ENCODE measurements at regions not wholly inside any gene's neighbourhood (a gene's known extent, or its start where the extent isn't known, plus 50 kb on each side); places are given as distances from the start of the nearest gene placed in this dataset.

DNA sequence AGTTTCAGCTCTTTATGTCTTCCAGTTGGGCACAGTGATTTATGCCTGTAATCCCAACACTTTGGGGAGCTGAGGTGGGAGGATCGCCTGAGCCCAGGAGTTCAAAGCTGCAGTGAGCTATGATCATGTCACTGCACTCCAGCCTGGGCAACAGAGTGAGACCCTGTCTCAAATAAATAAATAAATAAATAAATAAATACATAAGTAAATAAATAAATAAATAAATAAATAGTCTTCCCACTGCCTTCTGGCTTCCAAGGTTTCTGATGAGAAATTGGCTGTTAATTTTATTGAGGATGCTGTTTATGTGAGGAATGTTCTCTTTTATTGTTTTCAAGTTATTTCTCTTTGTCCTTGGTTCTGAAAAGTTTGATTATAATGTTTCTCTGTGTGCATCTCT is 1507.6 kb upstream of the GOT2 start:
- TF ChIP-seq CTCF (IDR thresholded peaks at IDR 0.05; ENCODE audit: low read depth, low read length), result no peak
- Histone ChIP-seq H3K4me3 (no peak overlapping the region), H3K27ac (no peak overlapping the region), H3K27me3 (no peaks in the 10 kb centered on the region), H3K9me3 (ENCODE audit: low read depth) (no peaks in the 10 kb centered on the region), H3K36me3 (no peaks in the 10 kb centered on the region), H3K4me1 (ENCODE audit: low read depth) (peaks cover 3% of the 10 kb centered on the region)
- DNase-seq (ENCODE audit: low read depth in 1 of 2, low spot score in 1 of 2), result no peak

GRCh38 chr16:60230666-60231065 is 1496.5 kb upstream of the GOT2 start:
- Histone ChIP-seq H3K27ac (no peak overlapping the region), H3K9me3 (ENCODE audit: low read depth) (no peaks in the 10 kb centered on the region), H3K4me3 (no peak overlapping the region), H3K27me3 (no peaks in the 10 kb centered on the region), H3K4me1 (ENCODE audit: low read depth) (peaks cover 4% of the 10 kb centered on the region), H3K36me3 (no peaks in the 10 kb centered on the region)
- TF ChIP-seq CTCF (IDR thresholded peaks at IDR 0.05; ENCODE audit: low read depth, low read length), result no peak
- no peak for DNase-seq (ENCODE audit: low read depth in 1 of 2, low spot score in 1 of 2)

GRCh38 chr16:60225541-60225940 is 1491.4 kb upstream of the GOT2 start:
- H3K36me3 ChIP-seq, result no peaks in the 10 kb centered on the region
- no peak for DNase-seq (ENCODE audit: low read depth in 1 of 2, low spot score in 1 of 2)

GRCh38 chr16:60217787-60218186 is 1483.7 kb upstream of the GOT2 start:
- Histone ChIP-seq H3K4me3 (no peak overlapping the region), H3K4me1 (ENCODE audit: low read depth) (no peaks in the 10 kb centered on the region), H3K27ac (no peak overlapping the region), H3K36me3 (no peaks in the 10 kb centered on the region), H3K27me3 (no peaks in the 10 kb centered on the region), H3K9me3 (ENCODE audit: low read depth) (no peaks in the 10 kb centered on the region)
- no peak for TF ChIP-seq CTCF (IDR thresholded peaks at IDR 0.05; ENCODE audit: low read depth, low read length)
- no peak for DNase-seq (ENCODE audit: low read depth in 1 of 2, low spot score in 1 of 2)

More at GRCh38 chr16:60225541-60225940, 1491.4 kb upstream of the GOT2 start:
- peaks cover 11% of the 10 kb centered on the region for H3K4me1 ChIP-seq (ENCODE audit: low read depth)
- no peaks in the 10 kb centered on the region for H3K9me3 ChIP-seq (ENCODE audit: low read depth)
- peak overlapping the region; percentile 3 for H3K27ac ChIP-seq
- TF ChIP-seq CTCF (IDR thresholded peaks at IDR 0.05; ENCODE audit: low read depth, low read length), result no peak
- no peaks in the 10 kb centered on the region for H3K27me3 ChIP-seq
- H3K4me3 ChIP-seq, result no peak overlapping the region

DNA sequence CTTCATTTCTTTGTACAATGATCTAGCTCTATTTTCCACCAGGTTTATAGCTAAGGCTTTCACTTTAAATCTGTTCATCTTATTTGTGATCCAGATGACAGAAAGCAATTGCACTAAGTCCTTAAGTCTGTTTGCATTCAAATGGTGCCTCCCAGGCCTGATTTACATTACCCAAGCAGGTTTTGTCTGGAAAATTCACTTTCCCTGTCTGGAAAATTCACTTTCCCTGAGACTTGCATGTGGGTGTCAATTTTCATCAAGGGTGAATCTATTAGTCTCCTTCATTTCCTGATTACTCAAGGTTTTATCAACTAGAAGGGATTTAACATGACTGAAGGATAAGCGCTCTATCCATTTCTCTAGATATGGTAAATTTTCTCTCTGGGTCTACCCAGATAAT is 1480.2 kb upstream of the GOT2 start:
- no peaks in the 10 kb centered on the region for H3K9me3 ChIP-seq (ENCODE audit: low read depth)
- no peak for DNase-seq (ENCODE audit: low read depth in 1 of 2, low spot score in 1 of 2)
- no peaks in the 10 kb centered on the region for H3K27me3 ChIP-seq
- no peak overlapping the region for H3K27ac ChIP-seq
- H3K4me1 ChIP-seq (ENCODE audit: low read depth), result no peaks in the 10 kb centered on the region
- H3K4me3 ChIP-seq, result no peak overlapping the region
- TF ChIP-seq CTCF (IDR thresholded peaks at IDR 0.05; ENCODE audit: low read depth, low read length), result no peak
- H3K36me3 ChIP-seq, result no peaks in the 10 kb centered on the region

- Histone ChIP-seq H3K9me3 (ENCODE audit: low read depth) (no peaks in the 10 kb centered on the region), H3K4me3 (no peak overlapping the region), H3K4me1 (ENCODE audit: low read depth) (no peaks in the 10 kb centered on the region), H3K27me3 (no peaks in the 10 kb centered on the region), H3K36me3 (no peaks in the 10 kb centered on the region), H3K27ac (no peak overlapping the region)
- DNase-seq (ENCODE audit: low read depth in 1 of 2, low spot score in 1 of 2), result no peak
- TF ChIP-seq CTCF (IDR thresholded peaks at IDR 0.05; ENCODE audit: low read depth, low read length), result no peak
Measured at GRCh38 chr16:60206516-60206915, 1472.4 kb upstream of the GOT2 start.

Measured in cardiac muscle cell (in vitro differentiated cells and primary cell).